BLaER1 (cell line): ENCODE measurements at regions not wholly inside any gene's neighbourhood (a gene's known extent, or its start where the extent isn't known, plus 50 kb on each side); places are given as distances from the start of the nearest gene placed in this dataset.

Experiments used
- H3K27ac ChIP-seq: shearing (Covaris generic); formaldehyde crosslinking; 2 replicates; pipeline ENCODE4 v1.8.1; 2022
- H3K27me3 ChIP-seq: shearing (Covaris generic); formaldehyde crosslinking; 2 replicates; pipeline ENCODE4 v1.8.1; 2022
- H3K36me3 ChIP-seq: shearing (Covaris generic); formaldehyde crosslinking; 2 replicates; pipeline ENCODE4 v1.8.1; 2022
- H3K4me1 ChIP-seq: shearing (Covaris generic); formaldehyde crosslinking; 2 replicates; pipeline ENCODE4 v1.8.1; 2022
- H3K4me2 ChIP-seq: shearing (Covaris generic); formaldehyde crosslinking; 2 replicates; pipeline ENCODE4 v1.8.1; 2022
- H3K4me3 ChIP-seq: shearing (Covaris generic); formaldehyde crosslinking; 2 replicates; pipeline ENCODE4 v1.8.1; 2022
- H3K9ac ChIP-seq: shearing (Covaris generic); formaldehyde crosslinking; 2 replicates; pipeline ENCODE4 v1.8.1; 2022
- H3K9me3 ChIP-seq: shearing (Covaris generic); formaldehyde crosslinking; 2 replicates; pipeline ENCODE4 v1.8.1; 2022
- H4K20me1 ChIP-seq: shearing (Covaris generic); formaldehyde crosslinking; 2 replicates; pipeline ENCODE4 v1.8.1; 2022
- Cebpa-rat ChIP-seq: shearing (Covaris generic); IDR thresholded peaks from 2 replicates; pipeline ENCODE4 v1.8.1; 2022

DNA sequence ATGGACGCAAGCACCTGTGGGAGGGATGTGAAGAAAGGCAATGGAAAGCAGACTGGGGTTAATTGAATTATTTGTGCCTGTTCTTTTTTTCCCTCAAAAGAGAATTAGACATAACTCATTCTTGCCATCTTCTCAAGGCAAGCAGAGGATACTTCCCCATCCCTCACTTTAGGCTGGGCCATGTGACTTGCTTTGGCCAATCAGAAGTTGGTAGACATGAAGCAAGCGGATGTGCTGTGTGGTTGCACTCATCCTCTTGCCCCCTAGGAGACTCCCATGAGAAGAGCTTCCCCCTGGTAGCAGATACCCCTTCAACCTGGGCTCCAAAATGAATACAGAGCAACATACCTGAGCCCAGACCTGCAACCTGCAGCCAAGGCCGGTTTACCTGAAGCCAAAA is 124.4 kb upstream of the ZC3H12C start:
- H3K9me3 ChIP-seq: peaks cover 38% of the 10 kb centered on the region
- H4K20me1 ChIP-seq: no peaks in the 10 kb centered on the region
- H3K4me1 ChIP-seq: peaks cover 47% of the 10 kb centered on the region
- peaks cover 6% of the 10 kb centered on the region; the same call in 1 of the 2 replicates for H3K36me3 ChIP-seq
- H3K4me3 ChIP-seq: peak overlapping the region; percentile 14; the same call in 1 of the 2 replicates
- H3K9ac ChIP-seq: no peak overlapping the region
- H3K4me2 ChIP-seq: no peak overlapping the region; the same call in 1 of the 2 replicates
- no peak for TF ChIP-seq Cebpa-rat
- no peaks in the 10 kb centered on the region for H3K27me3 ChIP-seq
- H3K27ac ChIP-seq: no peak overlapping the region

DNA sequence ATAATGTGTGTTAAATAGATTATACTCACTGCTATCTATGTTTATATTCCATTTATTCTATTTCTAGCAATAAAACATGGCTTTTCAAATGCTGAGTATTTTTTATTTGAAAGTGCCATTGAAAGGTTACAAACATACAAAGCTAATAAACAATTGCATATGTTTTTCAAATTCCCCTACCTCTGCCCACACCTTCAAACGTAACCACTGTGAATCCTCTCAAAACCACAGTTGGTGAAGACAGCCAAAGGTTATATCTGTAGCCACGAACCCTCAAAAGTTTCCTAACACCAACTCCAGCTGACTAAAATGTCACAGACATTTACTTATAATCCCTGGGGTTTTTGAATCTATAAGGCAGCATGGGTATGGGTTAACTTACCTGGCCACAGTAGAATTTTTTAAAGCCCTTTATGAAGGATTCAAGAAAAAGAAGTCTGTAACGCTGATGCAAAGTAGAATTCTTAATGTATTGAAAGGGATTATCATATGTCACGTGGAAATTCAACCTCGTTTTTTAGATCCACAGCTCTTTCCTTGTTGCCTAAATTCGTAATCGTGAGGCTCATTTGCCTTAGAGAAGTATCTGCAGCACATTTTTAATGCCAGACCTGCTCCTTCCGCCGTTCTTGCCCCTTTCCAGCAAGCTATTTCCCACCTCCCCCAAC is 122.5 kb upstream of the ZC3H12C start:
- Histone ChIP-seq H3K9me3 (peaks cover 30% of the 10 kb centered on the region; the same call in 1 of the 2 replicates), H3K27me3 (no peaks in the 10 kb centered on the region), H3K36me3 (peaks cover 6% of the 10 kb centered on the region; the same call in 1 of the 2 replicates), H3K9ac (peak overlapping the region; percentile 67), H3K4me1 (peaks cover 60% of the 10 kb centered on the region), H3K27ac (peak overlapping the region; percentile 83), H4K20me1 (no peaks in the 10 kb centered on the region), H3K4me3 (peak overlapping the region; percentile 57), H3K4me2 (peak overlapping the region; percentile 93)
- TF ChIP-seq Cebpa-rat: no peak

DNA sequence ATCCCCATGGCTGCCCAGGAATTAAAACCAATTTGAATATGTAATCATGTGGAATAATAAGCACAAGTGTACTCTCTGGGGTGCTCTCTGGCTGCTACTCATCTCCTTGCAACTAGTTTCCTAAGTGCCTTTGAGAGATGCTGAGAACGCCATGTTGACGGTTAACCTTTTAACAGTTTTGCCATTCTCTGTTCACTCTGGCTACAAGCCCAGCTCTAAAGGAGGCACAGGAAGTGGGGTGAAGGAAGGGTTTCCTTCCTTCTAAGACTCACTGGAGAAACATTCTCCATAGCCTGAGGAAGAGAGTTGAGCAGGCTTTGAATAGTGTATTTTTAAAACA is 122.0 kb upstream of the ZC3H12C start:
- Histone ChIP-seq H3K4me2 (peak overlapping the region; percentile 93), H3K4me3 (peak overlapping the region; percentile 57), H3K36me3 (peaks cover 6% of the 10 kb centered on the region; the same call in 1 of the 2 replicates), H3K4me1 (peaks cover 60% of the 10 kb centered on the region), H3K27ac (peak overlapping the region; percentile 83), H3K9ac (peak overlapping the region; percentile 67), H3K27me3 (no peaks in the 10 kb centered on the region), H3K9me3 (peaks cover 26% of the 10 kb centered on the region; the same call in 1 of the 2 replicates), H4K20me1 (no peaks in the 10 kb centered on the region)
- TF ChIP-seq Cebpa-rat: no peak

DNA sequence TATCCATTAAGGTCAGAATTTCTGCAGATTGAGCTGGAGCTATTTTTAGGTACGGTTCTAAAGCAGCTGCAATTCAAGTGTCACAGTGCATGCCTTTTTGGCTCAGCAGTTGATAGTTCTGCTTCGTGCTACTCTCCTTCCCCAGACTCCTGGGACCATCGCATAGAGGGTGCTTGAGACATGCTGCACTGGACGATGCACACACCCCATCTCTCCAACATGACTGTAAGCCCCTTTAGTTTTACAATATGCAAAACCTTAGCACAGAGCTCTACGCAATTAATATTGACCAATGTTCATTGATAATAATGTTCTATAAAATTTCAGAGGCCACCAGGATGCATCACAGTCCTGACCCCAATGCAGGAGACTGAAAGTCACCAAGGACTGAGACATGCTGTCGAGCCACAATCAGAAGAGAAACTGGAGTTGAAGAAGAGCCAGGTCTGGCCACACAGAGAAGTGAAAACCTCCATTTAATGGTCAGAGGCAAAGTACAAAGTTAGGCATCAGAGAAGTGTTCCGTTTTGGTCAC is 120.9 kb upstream of the ZC3H12C start:
- H3K27ac ChIP-seq: peak overlapping the region; percentile 83
- peak overlapping the region; percentile 56; the same call in 1 of the 2 replicates for H3K9ac ChIP-seq
- H3K9me3 ChIP-seq: peaks cover 26% of the 10 kb centered on the region
- H3K4me3 ChIP-seq: peak overlapping the region; percentile 57; the same call in 1 of the 2 replicates
- H3K27me3 ChIP-seq: no peaks in the 10 kb centered on the region
- peaks cover 60% of the 10 kb centered on the region for H3K4me1 ChIP-seq
- H4K20me1 ChIP-seq: no peaks in the 10 kb centered on the region
- H3K36me3 ChIP-seq: no peaks in the 10 kb centered on the region; the same call in 1 of the 2 replicates
- no peak for TF ChIP-seq Cebpa-rat
- peak overlapping the region; percentile 93 for H3K4me2 ChIP-seq

DNA sequence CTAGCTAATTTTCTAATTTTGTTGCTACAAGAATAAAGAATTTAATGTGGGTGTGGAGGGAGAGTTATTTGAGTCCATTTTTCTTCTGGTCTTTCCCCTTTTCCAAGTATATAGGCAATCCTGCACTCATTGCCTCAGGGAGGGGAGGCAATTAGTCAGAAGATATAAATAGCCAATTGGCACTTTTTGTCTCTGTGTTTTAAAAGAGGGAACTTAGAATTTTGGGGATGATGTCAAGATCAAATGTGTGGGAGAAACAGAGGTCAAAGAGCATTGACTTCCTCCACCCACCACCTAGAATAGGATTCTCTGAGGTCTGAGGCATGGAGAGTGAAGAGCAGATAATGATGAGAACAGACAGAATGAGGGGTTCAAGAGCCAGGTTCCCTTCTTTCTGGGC is 120.3 kb upstream of the ZC3H12C start:
- Histone ChIP-seq H4K20me1 (no peaks in the 10 kb centered on the region), H3K36me3 (peaks cover 3% of the 10 kb centered on the region; the same call in 1 of the 2 replicates), H3K9ac (peak overlapping the region; percentile 56), H3K27ac (peak overlapping the region; percentile 83), H3K9me3 (peaks cover 28% of the 10 kb centered on the region), H3K27me3 (no peaks in the 10 kb centered on the region), H3K4me3 (0 out of 2 replicates have a peak overlapping the region, but pooled peaks have one; percentile 13), H3K4me1 (peaks cover 60% of the 10 kb centered on the region), H3K4me2 (peak overlapping the region; percentile 93)
- no peak for TF ChIP-seq Cebpa-rat

DNA sequence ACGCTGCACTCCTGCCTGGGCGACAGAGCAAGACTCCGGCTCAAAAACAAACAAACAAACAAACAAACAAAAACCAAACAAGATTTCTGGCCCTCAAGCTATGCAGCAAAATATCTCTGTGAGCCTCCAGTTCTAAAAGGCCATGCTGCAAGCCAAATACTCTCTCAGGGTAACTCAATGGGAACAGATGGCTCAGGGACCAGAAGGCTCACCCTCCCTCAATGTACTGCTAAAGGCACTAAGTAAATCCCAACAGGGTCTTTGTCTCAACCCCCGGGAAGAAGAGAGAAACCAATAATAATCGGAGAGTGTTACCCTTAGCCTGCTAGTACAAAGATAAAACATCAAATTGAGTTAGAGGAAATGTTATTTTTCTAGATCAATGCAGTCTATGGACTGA is 119.7 kb upstream of the ZC3H12C start:
- peak overlapping the region; percentile 83 for H3K27ac ChIP-seq
- H3K4me1 ChIP-seq: peaks cover 60% of the 10 kb centered on the region
- no peaks in the 10 kb centered on the region for H4K20me1 ChIP-seq
- H3K9me3 ChIP-seq: peaks cover 25% of the 10 kb centered on the region
- H3K36me3 ChIP-seq: peaks cover 3% of the 10 kb centered on the region; the same call in 1 of the 2 replicates
- H3K27me3 ChIP-seq: no peaks in the 10 kb centered on the region
- H3K4me3 ChIP-seq: no peak overlapping the region
- H3K4me2 ChIP-seq: peak overlapping the region; percentile 93
- TF ChIP-seq Cebpa-rat: no peak
- H3K9ac ChIP-seq: no peak overlapping the region; the same call in 1 of the 2 replicates

DNA sequence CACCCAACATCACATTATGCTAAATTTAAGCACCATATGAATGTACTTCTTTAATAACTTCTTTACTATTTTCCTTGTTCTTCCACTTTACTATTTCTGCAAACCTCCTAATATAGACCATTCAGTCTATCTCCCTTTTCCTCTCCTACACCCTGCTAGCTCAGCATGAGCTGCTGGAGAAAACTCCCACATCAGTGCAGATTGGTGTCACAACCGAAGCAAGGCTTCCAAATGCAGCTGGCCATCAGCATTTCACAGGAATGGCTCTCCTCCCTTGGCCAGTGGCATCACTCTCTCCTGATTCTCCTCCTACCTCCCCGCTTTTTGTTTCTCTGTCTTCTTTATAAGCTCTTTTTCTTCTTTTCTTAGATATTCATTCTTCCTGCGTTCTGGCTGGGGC is 118.7 kb upstream of the ZC3H12C start:
- Histone ChIP-seq H3K4me3 (no peak overlapping the region), H3K27me3 (no peaks in the 10 kb centered on the region), H3K9me3 (peaks cover 24% of the 10 kb centered on the region), H3K36me3 (peaks cover 3% of the 10 kb centered on the region; the same call in 1 of the 2 replicates), H3K4me2 (peak overlapping the region; percentile 93; the same call in 1 of the 2 replicates), H3K4me1 (peaks cover 54% of the 10 kb centered on the region), H4K20me1 (no peaks in the 10 kb centered on the region), H3K9ac (no peak overlapping the region), H3K27ac (peak overlapping the region; percentile 83; the same call in 1 of the 2 replicates)
- TF ChIP-seq Cebpa-rat: no peak

DNA sequence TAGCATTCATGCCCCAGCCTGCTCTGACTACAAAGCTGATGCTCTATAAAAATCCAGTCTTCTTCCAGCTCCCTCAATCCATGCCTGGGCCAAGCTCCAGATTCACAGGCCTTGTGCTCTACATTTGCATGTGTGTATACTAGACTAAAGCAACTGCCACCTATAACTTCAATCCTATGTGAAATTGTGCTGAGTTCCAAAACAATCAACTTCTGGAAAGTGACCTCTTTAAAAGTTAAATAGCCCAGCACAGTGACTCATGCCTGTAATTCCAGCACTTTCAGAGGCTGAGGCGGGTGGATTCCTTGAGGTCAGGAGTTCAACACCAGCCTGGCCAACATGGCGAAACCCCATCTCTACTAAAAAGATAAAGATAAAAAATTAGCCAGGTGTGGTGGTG is 114.3 kb upstream of the ZC3H12C start:
- no peaks in the 10 kb centered on the region for H4K20me1 ChIP-seq
- H3K27me3 ChIP-seq: no peaks in the 10 kb centered on the region
- peaks cover 14% of the 10 kb centered on the region for H3K4me1 ChIP-seq
- peaks cover 34% of the 10 kb centered on the region for H3K9me3 ChIP-seq
- H3K36me3 ChIP-seq: peaks cover 3% of the 10 kb centered on the region; the same call in 1 of the 2 replicates
- H3K4me3 ChIP-seq: no peak overlapping the region
- no peak overlapping the region for H3K9ac ChIP-seq
- H3K27ac ChIP-seq: no peak overlapping the region
- TF ChIP-seq Cebpa-rat: no peak
- H3K4me2 ChIP-seq: no peak overlapping the region

DNA sequence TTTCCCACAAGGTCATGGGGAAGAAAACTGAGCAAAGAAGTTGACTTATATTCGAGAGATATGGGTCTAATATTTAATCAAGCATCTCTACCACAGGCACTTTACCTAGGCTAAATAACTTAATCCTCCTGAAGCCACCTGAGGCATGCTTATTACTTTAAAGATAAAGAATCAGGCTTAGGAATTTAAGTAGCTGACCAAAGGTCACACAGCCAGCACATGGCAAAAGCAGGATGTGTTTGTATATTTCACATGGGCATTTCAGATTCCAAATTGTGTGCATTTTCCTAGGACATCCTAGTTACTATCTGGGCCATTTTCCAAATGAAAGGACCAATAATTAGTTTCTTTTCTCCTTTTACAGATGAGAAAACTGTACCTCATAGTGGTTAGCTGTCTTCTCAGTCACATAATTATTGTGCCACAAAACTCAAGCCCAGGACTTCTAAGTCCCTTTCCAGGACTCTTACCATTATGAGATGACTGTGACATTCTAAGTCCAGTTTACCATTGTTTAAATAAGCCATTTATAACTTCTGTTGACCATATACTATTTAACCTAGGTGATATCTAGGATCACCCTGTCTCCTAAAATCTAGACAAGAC is 112.1 kb upstream of the ZC3H12C start:
- peaks cover 34% of the 10 kb centered on the region for H3K9me3 ChIP-seq
- no peak overlapping the region for H3K4me2 ChIP-seq
- TF ChIP-seq Cebpa-rat: no peak
- peaks cover 3% of the 10 kb centered on the region; the same call in 1 of the 2 replicates for H3K36me3 ChIP-seq
- H3K27ac ChIP-seq: no peak overlapping the region
- H4K20me1 ChIP-seq: no peaks in the 10 kb centered on the region
- H3K4me3 ChIP-seq: no peak overlapping the region
- no peaks in the 10 kb centered on the region for H3K27me3 ChIP-seq
- H3K9ac ChIP-seq: no peak overlapping the region
- H3K4me1 ChIP-seq: peaks cover 25% of the 10 kb centered on the region

DNA sequence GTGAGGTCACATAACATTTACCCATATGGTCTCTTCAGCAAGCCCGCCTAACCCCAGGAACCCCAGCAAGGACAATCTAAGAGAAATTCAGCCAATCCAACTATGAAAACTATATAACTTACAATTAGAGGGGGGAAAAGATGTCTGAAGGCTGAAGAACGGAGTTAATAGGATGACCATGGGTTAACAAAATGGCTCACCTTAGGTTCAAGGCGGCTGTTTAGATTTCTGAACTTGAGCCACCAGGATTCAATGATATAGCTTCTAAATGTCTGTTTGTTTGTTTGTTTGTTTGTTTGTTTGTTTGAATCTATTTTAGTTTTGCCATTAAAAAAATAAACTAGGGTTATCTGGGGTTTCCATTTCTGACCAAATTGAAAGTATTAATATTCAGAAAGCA is 109.8 kb upstream of the ZC3H12C start:
- no peak for TF ChIP-seq Cebpa-rat
- Histone ChIP-seq H3K4me3 (no peak overlapping the region), H3K4me1 (peaks cover 43% of the 10 kb centered on the region)

More for the DNA sequence above, 109.8 kb upstream of the ZC3H12C start:
- Histone ChIP-seq H3K9ac (no peak overlapping the region), H3K9me3 (peaks cover 20% of the 10 kb centered on the region; the same call in 1 of the 2 replicates), H3K27me3 (no peaks in the 10 kb centered on the region), H4K20me1 (no peaks in the 10 kb centered on the region), H3K36me3 (no peaks in the 10 kb centered on the region), H3K27ac (no peak overlapping the region), H3K4me2 (no peak overlapping the region)
